Inferior parietal cortex (tissue), 1 donor: ENCODE measurements at regions not wholly inside any gene's neighbourhood (a gene's known extent, or its start where the extent isn't known, plus 50 kb on each side); places are given as distances from the start of the nearest gene placed in this dataset.

Experiments
- DNase-seq: peaks from one replicate; pipeline ENCODE4 v3.0.0-alpha.2; 2016; ENCODE audit errors: extremely low spot score

- no peak for DNase-seq
These were observed 161.7 kb upstream of the TWIST2 start for GRCh38 chr2:238686223-238686622.

GRCh38 chr2:238688193-238689153, 159.4 kb upstream of the TWIST2 start:
- no peak for DNase-seq

GRCh38 chr2:238689331-238689730, 158.6 kb upstream of the TWIST2 start:
- DNase-seq = no peak

- DNase-seq = no peak
These were observed 158.0 kb upstream of the TWIST2 start for GRCh38 chr2:238689871-238690389.

GRCh38 chr2:238690511-238690910, 157.4 kb upstream of the TWIST2 start:
- DNase-seq = no peak

GRCh38 chr2:238691596-238692491, 156.0 kb upstream of the TWIST2 start:
- DNase-seq = no peak

GRCh38 chr2:238692562-238692961, 155.3 kb upstream of the TWIST2 start:
- no peak for DNase-seq

- DNase-seq = no peak
These were observed 154.4 kb upstream of the TWIST2 start for GRCh38 chr2:238693337-238694093.

- DNase-seq = no peak
These were observed 153.6 kb upstream of the TWIST2 start for GRCh38 chr2:238694136-238694755.

GRCh38 chr2:238694922-238695321, 153.0 kb upstream of the TWIST2 start:
- no peak for DNase-seq

- peak; percentile 17 for DNase-seq
These were observed 152.3 kb upstream of the TWIST2 start for GRCh38 chr2:238695538-238695937.

- no peak for DNase-seq
These were observed 151.6 kb upstream of the TWIST2 start for GRCh38 chr2:238696331-238696730.

- no peak for DNase-seq
These were observed 151.1 kb upstream of the TWIST2 start for GRCh38 chr2:238696786-238697185.

GRCh38 chr2:238697193-238698071, 150.5 kb upstream of the TWIST2 start:
- no peak for DNase-seq

GRCh38 chr2:238698072-238698352, 149.9 kb upstream of the TWIST2 start:
- no peak for DNase-seq

- DNase-seq = no peak
These were observed 149.2 kb upstream of the TWIST2 start for GRCh38 chr2:238698451-238699306.

- DNase-seq = no peak
These were observed 148.4 kb upstream of the TWIST2 start for GRCh38 chr2:238699307-238700116.

- DNase-seq = no peak
These were observed 147.8 kb upstream of the TWIST2 start for GRCh38 chr2:238700117-238700457.
